ENCODE measurements at regions not wholly inside any gene's neighbourhood (a gene's known extent, or its start where the extent isn't known, plus 50 kb on each side); places are given as distances from the start of the nearest gene placed in this dataset.

- TF ChIP-seq EZH2 (IDR thresholded peaks at IDR 0.05; ENCODE audit: borderline replicate concordance, insufficient read depth, low read depth, low read length, poor library complexity, severe bottlenecking) = no peak
- no peak for TF ChIP-seq CTCF (IDR thresholded peaks at IDR 0.05)
- H3K27me3 Mint-ChIP-seq = peaks cover 17% of the 10 kb centered on the region
- Histone ChIP-seq H2AFZ (ENCODE audit: insufficient read depth, low read depth, low read length, poor library complexity, severe bottlenecking) (no peak overlapping the region), H3K4me2 (replicated peaks; ENCODE audit: low read depth, low read length, poor library complexity, severe bottlenecking) (no peak overlapping the region), H3K9ac (ENCODE audit: low read length) (no peak overlapping the region), H3K27me3 (replicated peaks in 1 of 4; ENCODE audit: control extremely low read depth in 1 of 4, control insufficient read depth in 3 of 4, insufficient read depth in 4 of 4, low read length in 3 of 4) (no peaks in the 10 kb centered on the region), H3K4me3 (ENCODE audit: control extremely low read depth in 1 of 5, extremely low read depth in 1 of 5, insufficient read depth in 1 of 5, low read depth in 2 of 5, low read length in 4 of 5) (no peak overlapping the region), H3K9me3 (ENCODE audit: control extremely low read depth in 1 of 3, control insufficient read depth in 2 of 3, insufficient read depth in 1 of 3, low read length in 2 of 3) (no peaks in the 10 kb centered on the region), H3K4me1 (ENCODE audit: control insufficient read depth in 2 of 2, insufficient read depth in 2 of 2, low read length in 2 of 2) (no peaks in the 10 kb centered on the region), H4K20me1 (ENCODE audit: control insufficient read depth, insufficient read depth, low read length, poor library complexity, severe bottlenecking) (no peaks in the 10 kb centered on the region), H3K27ac (ENCODE audit: low read length in 2 of 2) (no peak overlapping the region), H3K79me2 (ENCODE audit: control insufficient read depth, insufficient read depth, low read length) (no peaks in the 10 kb centered on the region), H3K36me3 (replicated peaks in 1 of 2; ENCODE audit: control extremely low read depth in 1 of 2, control insufficient read depth in 1 of 2, extremely low read depth in 1 of 2, insufficient read depth in 2 of 2, low read length in 1 of 2) (no peaks in the 10 kb centered on the region)
- POLR2A ChIA-PET = no interaction called here
- CTCF ChIA-PET = no interaction called here
- no peak overlapping the region for H3K27ac Mint-ChIP-seq
- WGBS (ENCODE audit: insufficient coverage) = no CpG with 5 or more reads among the region's 3 CpGs
- intact Hi-C loops (cut with micrococcal nuclease) = no loop called here
- no peaks in the 10 kb centered on the region for H3K9me3 Mint-ChIP-seq (ENCODE audit: insufficient read depth)
- no peak for DNase-seq
- no peak overlapping the region for H3K4me3 Mint-ChIP-seq
- no peaks in the 10 kb centered on the region for H3K4me1 Mint-ChIP-seq
- ATAC-seq (ENCODE audit: low read depth) = no peak
Observed at GRCh38 chr18:24797981-24798380, 337.5 kb downstream of the HRH4 start.

GRCh38 chr18:24799176-24799575, 338.7 kb downstream of the HRH4 start:
- Mint-ChIP-seq H3K27me3 (peaks cover 17% of the 10 kb centered on the region), H3K9me3 (ENCODE audit: insufficient read depth) (no peaks in the 10 kb centered on the region), H3K4me1 (no peaks in the 10 kb centered on the region), H3K4me3 (no peak overlapping the region), H3K27ac (no peak overlapping the region)
- DNase-seq (no peak), ATAC-seq (ENCODE audit: low read depth) (no peak)
- no peak overlapping the region for H2AFZ ChIP-seq (ENCODE audit: insufficient read depth, low read depth, low read length, poor library complexity, severe bottlenecking)
- H3K27ac ChIP-seq (ENCODE audit: low read length in 2 of 2) = no peak overlapping the region
- CTCF ChIA-PET = no interaction called here
- no peaks in the 10 kb centered on the region for H4K20me1 ChIP-seq (ENCODE audit: control insufficient read depth, insufficient read depth, low read length, poor library complexity, severe bottlenecking)
- no peaks in the 10 kb centered on the region for H3K79me2 ChIP-seq (ENCODE audit: control insufficient read depth, insufficient read depth, low read length)
- H3K9ac ChIP-seq (ENCODE audit: low read length) = no peak overlapping the region
- intact Hi-C loops (cut with micrococcal nuclease) = no loop called here
- TF ChIP-seq CTCF (IDR thresholded peaks at IDR 0.05) = no peak
- no peaks in the 10 kb centered on the region for H3K4me1 ChIP-seq (ENCODE audit: control insufficient read depth in 2 of 2, insufficient read depth in 2 of 2, low read length in 2 of 2)
- H3K27me3 ChIP-seq (replicated peaks in 1 of 4; ENCODE audit: control extremely low read depth in 1 of 4, control insufficient read depth in 3 of 4, insufficient read depth in 4 of 4, low read length in 3 of 4) = no peaks in the 10 kb centered on the region
- no peak overlapping the region for H3K4me3 ChIP-seq (ENCODE audit: control extremely low read depth in 1 of 5, extremely low read depth in 1 of 5, insufficient read depth in 1 of 5, low read depth in 2 of 5, low read length in 4 of 5)
- no peak overlapping the region for H3K4me2 ChIP-seq (replicated peaks; ENCODE audit: low read depth, low read length, poor library complexity, severe bottlenecking)
- POLR2A ChIA-PET = no interaction called here
- H3K9me3 ChIP-seq (ENCODE audit: control extremely low read depth in 1 of 3, control insufficient read depth in 2 of 3, insufficient read depth in 1 of 3, low read length in 2 of 3) = no peaks in the 10 kb centered on the region
- no peaks in the 10 kb centered on the region for H3K36me3 ChIP-seq (replicated peaks in 1 of 2; ENCODE audit: control extremely low read depth in 1 of 2, control insufficient read depth in 1 of 2, extremely low read depth in 1 of 2, insufficient read depth in 2 of 2, low read length in 1 of 2)
- 55% methylated on average over 1 of the region's 1 CpG for WGBS (ENCODE audit: insufficient coverage)

Data from B cell (primary cell).